Peyer's patch (tissue), 4 donors: ENCODE measurements at regions not wholly inside any gene's neighbourhood (a gene's known extent, or its start where the extent isn't known, plus 50 kb on each side); places are given as distances from the start of the nearest gene placed in this dataset.

Experiments used
- DNase-seq, 3 donors: peaks; one replicate each; pipeline ENCODE4 v3.0.0-alpha.2; 2017 to 2019
- H3K27ac ChIP-seq, 4 donors: fragments of 200-600 bp; sonication (generic); one replicate each; pipeline ENCODE4 v1.5.1; 2016 to 2019
- H3K27me3 ChIP-seq, 2 donors: fragments of 200-600 bp; sonication (generic); one replicate each; pipeline ENCODE4 v1.5.1; 2019
- H3K36me3 ChIP-seq, 3 donors: fragments of 200-600 bp; sonication (generic); one replicate each; pipeline ENCODE4 v1.5.1; 2016 to 2019
- H3K4me1 ChIP-seq, 4 donors: fragments of 200-600 bp; sonication (generic); one replicate each; pipeline ENCODE4 v1.5.1; 2016 to 2019
- H3K4me3 ChIP-seq, 4 donors: fragments of 200-600 bp; sonication (generic); 1 replicate in 3 of 4; 2 replicates in 1 of 4; pipeline ENCODE4 v1.5.1; 2016 to 2019; ENCODE audit warnings: mild to moderate bottlenecking in 1 of 4
- H3K9me3 ChIP-seq, 4 donors: fragments of 200-600 bp; sonication (generic); one replicate each; pipeline ENCODE4 v1.5.1; 2016 to 2019; ENCODE audit warnings: mild to moderate bottlenecking in 1 of 4
- POLR2A ChIP-seq, 2 donors: fragments of 450-650 bp; IDR thresholded peaks; one replicate each; pipeline ENCODE4 v1.5.1; 2017; ENCODE audit warnings: antibody characterized with exemption in 2 of 2, mild to moderate bottlenecking in 2 of 2, moderate library complexity in 2 of 2
- TF ChIP-seq, protein P1 (sequence below), 6 experiments: fragments of 450-650 bp in 4 of 6; fragments of 200-600 bp in 2 of 6; sonication (generic) in 1 of 6; IDR thresholded peaks; one replicate each; pipeline ENCODE4 v1.5.1; 2017 to 2019; ENCODE audit warnings: antibody characterized with exemption in 6 of 6, mild to moderate bottlenecking in 3 of 6, moderate library complexity in 1 of 6

DNA sequence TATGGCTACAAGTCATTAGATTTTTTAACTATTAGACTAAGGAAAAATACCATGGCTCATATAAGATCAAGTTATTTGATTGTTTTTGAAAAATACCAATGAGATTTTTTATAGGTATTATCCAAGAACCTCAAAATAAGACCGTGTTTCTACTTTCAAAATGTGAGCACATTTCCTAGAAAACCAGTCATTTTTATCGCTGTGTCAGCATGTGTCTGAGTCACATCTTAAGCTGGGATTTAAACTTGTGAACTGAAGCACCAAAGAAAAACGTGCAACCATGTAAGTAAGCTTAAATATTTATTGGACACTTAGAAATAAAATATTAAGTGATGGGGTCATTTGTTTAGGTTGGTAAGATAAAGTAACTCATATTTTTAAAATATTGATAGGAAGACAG, 1676.0 kb upstream of the NUDT12 start:
- H3K27ac ChIP-seq, result no peak overlapping the region

DNA sequence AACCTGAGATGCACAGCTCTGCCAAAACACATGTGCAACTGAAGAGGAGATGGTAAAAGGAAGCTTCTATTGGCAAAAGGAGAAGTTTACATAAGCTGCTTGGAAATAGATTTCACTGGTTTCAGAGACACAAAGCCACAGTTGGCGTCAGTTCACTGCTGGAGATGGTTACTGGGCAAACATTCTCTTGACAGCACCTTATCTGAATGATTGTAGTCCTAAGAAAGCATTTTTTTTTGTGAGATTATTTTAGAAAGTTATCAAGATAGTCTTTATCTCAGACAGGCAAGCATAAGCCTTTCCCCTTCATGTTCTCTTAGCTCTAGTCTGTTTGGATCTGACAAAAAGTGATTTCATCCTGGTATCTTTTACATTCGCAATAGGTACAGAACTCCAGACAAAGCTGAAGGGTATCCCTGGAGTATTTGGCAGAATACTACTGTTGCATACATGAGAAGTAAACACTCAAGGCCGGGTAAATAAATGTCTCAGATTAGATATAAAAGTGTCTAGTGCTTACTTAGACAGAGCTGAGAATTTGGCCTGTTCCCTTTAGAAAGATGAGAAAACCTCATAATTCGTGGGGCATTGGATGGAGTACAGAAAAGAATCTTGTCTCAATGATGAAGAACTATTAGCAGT, 1668.0 kb upstream of the NUDT12 start:
- H3K27me3 ChIP-seq, result no peaks in the 10 kb centered on the region
- DNase-seq, result no peak
- no peaks in the 10 kb centered on the region for H3K4me1 ChIP-seq
- no peaks in the 10 kb centered on the region for H3K36me3 ChIP-seq
- TF ChIP-seq, protein P1, sequence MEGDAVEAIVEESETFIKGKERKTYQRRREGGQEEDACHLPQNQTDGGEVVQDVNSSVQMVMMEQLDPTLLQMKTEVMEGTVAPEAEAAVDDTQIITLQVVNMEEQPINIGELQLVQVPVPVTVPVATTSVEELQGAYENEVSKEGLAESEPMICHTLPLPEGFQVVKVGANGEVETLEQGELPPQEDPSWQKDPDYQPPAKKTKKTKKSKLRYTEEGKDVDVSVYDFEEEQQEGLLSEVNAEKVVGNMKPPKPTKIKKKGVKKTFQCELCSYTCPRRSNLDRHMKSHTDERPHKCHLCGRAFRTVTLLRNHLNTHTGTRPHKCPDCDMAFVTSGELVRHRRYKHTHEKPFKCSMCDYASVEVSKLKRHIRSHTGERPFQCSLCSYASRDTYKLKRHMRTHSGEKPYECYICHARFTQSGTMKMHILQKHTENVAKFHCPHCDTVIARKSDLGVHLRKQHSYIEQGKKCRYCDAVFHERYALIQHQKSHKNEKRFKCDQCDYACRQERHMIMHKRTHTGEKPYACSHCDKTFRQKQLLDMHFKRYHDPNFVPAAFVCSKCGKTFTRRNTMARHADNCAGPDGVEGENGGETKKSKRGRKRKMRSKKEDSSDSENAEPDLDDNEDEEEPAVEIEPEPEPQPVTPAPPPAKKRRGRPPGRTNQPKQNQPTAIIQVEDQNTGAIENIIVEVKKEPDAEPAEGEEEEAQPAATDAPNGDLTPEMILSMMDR (IDR thresholded peaks at IDR 0.05), result no peak
- TF ChIP-seq POLR2A (IDR thresholded peaks at IDR 0.05), result no peak
- H3K9me3 ChIP-seq, result no peaks in the 10 kb centered on the region
- no peak overlapping the region for H3K27ac ChIP-seq
- no peak overlapping the region for H3K4me3 ChIP-seq

More for the DNA sequence above, 1676.0 kb upstream of the NUDT12 start:
- no peak for TF ChIP-seq POLR2A (IDR thresholded peaks at IDR 0.05)
- TF ChIP-seq, protein P1 (IDR thresholded peaks at IDR 0.05), result no peak
- H3K4me1 ChIP-seq, result no peaks in the 10 kb centered on the region
- H3K36me3 ChIP-seq, result no peaks in the 10 kb centered on the region
- no peaks in the 10 kb centered on the region for H3K9me3 ChIP-seq
- H3K4me3 ChIP-seq, result no peak overlapping the region
- H3K27me3 ChIP-seq, result no peaks in the 10 kb centered on the region
- DNase-seq, result no peak

DNA sequence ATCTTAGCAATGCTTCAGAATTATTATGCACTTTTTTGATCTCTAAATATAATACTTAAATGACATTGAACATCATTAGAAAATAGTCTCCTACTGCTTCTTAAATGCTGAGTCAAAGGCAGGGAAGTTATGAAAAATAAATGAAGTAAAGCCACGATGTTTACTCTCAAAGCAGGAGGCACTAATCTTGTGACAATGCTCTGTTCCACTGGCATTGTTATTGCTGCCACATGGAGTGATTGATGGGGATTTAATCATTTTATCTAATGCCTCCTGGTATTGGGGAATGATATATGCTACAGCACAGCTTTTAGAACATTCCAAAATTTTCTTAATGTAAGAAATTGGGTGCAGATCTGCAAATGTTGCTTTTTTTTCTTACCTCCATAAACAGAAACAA, 1655.4 kb upstream of the NUDT12 start:
- Histone ChIP-seq H3K27me3 (no peaks in the 10 kb centered on the region), H3K9me3 (no peaks in the 10 kb centered on the region), H3K27ac (no peak overlapping the region), H3K36me3 (no peaks in the 10 kb centered on the region), H3K4me1 (no peaks in the 10 kb centered on the region), H3K4me3 (no peak overlapping the region)
- no peak for TF ChIP-seq POLR2A (IDR thresholded peaks at IDR 0.05)
- TF ChIP-seq, protein P1 (IDR thresholded peaks at IDR 0.05), result no peak
- no peak for DNase-seq

DNA sequence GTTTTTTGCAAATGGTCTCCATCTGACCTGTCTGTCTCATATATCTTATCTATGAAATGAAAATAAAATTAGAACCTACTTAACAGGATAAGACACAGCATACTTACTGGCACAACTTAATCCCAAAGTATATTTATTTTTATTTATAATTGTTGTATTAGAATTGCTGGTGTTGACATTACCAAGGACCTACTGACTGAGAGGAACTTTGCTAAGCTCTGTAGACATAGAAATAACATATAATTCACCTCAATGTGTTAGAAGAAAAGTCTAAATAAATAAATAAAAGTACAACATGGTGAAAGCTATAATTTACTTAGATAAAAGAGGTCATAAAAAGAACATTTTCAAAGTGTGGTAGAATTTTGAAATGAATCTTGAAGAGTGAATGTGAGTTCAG, 1650.5 kb upstream of the NUDT12 start:
- no peaks in the 10 kb centered on the region for H3K4me1 ChIP-seq
- TF ChIP-seq, protein P1 (IDR thresholded peaks at IDR 0.05), result no peak
- TF ChIP-seq POLR2A (IDR thresholded peaks at IDR 0.05), result no peak
- no peaks in the 10 kb centered on the region for H3K9me3 ChIP-seq
- H3K36me3 ChIP-seq, result no peaks in the 10 kb centered on the region
- no peak overlapping the region for H3K27ac ChIP-seq
- DNase-seq, result no peak
- H3K4me3 ChIP-seq, result no peak overlapping the region
- no peaks in the 10 kb centered on the region for H3K27me3 ChIP-seq

DNA sequence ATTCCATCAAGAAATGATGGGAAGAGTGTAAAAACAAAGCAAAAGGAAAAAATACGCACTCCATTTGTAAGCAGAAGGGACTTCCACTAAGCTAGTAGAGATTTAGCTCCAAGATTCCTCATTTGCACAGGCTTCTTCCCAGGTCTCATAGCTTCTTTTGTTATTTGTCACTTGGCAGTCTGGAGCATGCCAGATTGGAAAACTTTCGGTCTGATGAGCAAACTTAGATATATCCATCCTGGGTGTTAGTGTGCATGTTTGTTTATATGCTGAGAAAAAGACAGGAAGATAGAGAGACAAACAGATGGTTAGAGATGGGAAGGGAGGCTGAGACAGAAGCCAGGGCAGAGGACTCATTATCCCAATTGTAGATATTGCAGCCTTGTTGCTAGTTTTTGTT, 1644.5 kb upstream of the NUDT12 start:
- Histone ChIP-seq H3K4me1 (no peaks in the 10 kb centered on the region), H3K27me3 (no peaks in the 10 kb centered on the region), H3K27ac (no peak overlapping the region), H3K9me3 (no peaks in the 10 kb centered on the region), H3K4me3 (no peak overlapping the region), H3K36me3 (no peaks in the 10 kb centered on the region)
- no peak for DNase-seq
- TF ChIP-seq, protein P1 (IDR thresholded peaks at IDR 0.05), result no peak
- no peak for TF ChIP-seq POLR2A (IDR thresholded peaks at IDR 0.05)

DNA sequence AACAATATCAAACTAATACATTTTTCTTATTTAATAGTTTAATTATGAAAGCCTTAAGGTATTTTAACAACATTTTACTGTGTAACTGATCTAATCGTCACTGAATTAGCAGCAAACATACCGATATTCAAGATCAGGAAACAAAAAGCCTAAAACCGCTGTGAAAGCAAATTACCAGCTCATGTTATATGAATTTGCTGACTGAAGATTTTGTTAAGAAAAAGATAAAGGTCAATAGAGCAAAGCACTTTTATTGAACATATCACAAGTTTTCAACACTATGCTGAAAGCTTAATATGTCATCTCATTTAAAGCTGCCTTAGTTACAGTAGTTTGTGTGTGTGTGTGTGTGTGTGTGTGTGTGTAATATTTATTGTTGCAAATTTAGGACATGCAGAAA, 1634.9 kb upstream of the NUDT12 start:
- H3K4me3 ChIP-seq, result no peak overlapping the region
- no peaks in the 10 kb centered on the region for H3K4me1 ChIP-seq
- no peaks in the 10 kb centered on the region for H3K9me3 ChIP-seq
- H3K27ac ChIP-seq, result no peak overlapping the region
- no peak for DNase-seq
- no peak for TF ChIP-seq POLR2A (IDR thresholded peaks at IDR 0.05)
- TF ChIP-seq, protein P1 (IDR thresholded peaks at IDR 0.05), result no peak
- no peaks in the 10 kb centered on the region for H3K27me3 ChIP-seq
- H3K36me3 ChIP-seq, result no peaks in the 10 kb centered on the region
